GM12878 (cell line): ENCODE measurements at regions not wholly inside any gene's neighbourhood (a gene's known extent, or its start where the extent isn't known, plus 50 kb on each side); places are given as distances from the start of the nearest gene placed in this dataset.

Source experiments
- ATAC-seq: fragments of 200-7000 bp; cut with Tn5 transposase; 3 replicates; pipeline ENCODE4 v1.9.1; 2020; ENCODE audit warnings: mild to moderate bottlenecking, moderate library complexity
- BruUV-seq: library from RNA; stranded (reverse); fragments of 400-500 nt; replicated peaks from 2 replicates; lab custom pipeline; 2021; lab: Mats Ljungman, UMichigan
- CTCF ChIA-PET: fragments of 300-600 bp; sonication (Branson Sonifier 250); formaldehyde crosslinking; extraction: SDS; loops from one replicate; lab custom pipeline; 2021; ENCODE audit warnings: inconsistent platforms; lab: Yijun Ruan, JAX
- POLR2A ChIA-PET: fragments of 350-600 bp; formaldehyde crosslinking; extraction: SDS; loops from one replicate; lab custom pipeline; 2021; ENCODE audit warnings: inconsistent platforms; lab: Charles Lee
- RAD21 ChIA-PET: fragments of 300-600 bp; sonication (Branson Sonifier 250); formaldehyde crosslinking; loops from one replicate; lab custom pipeline; 2023; ENCODE audit warnings: antibody characterized with exemption; ENCODE audit not compliant: unreplicated experiment; lab: Charles Lee
- SMC1A ChIA-PET: fragments of 300-600 bp; sonication (Branson Sonifier 250); formaldehyde crosslinking; loops from one replicate; lab custom pipeline; 2023; ENCODE audit not compliant: unreplicated experiment, uncharacterized antibody; lab: Charles Lee
- DNase-seq: peaks from one replicate; pipeline ENCODE4 v3.0.0-alpha.2; 2011; ENCODE audit warnings: low read depth, low spot score
- FAIRE-seq: peaks from 3 replicates; lab custom pipeline; 2011; peaks lifted over from hg19 to GRCh38; lab: Jason Lieb, UNC
- H2AFZ ChIP-seq: 2 replicates; pipeline ENCODE4 v1.6.0; 2011; ENCODE audit warnings: low read depth, low read length, control low read depth; ENCODE audit not compliant: control insufficient read depth
- H3K27ac ChIP-seq: 2 replicates; pipeline ENCODE4 v1.5.1; 2011; ENCODE audit warnings: control low read depth; ENCODE audit not compliant: control insufficient read depth, insufficient read depth
- H3K27me3 ChIP-seq, 2 experiments: replicated peaks in 1 of 2; 2 replicates each; pipeline versions ENCODE4 v1.6.0 to v1.6.1; 2011; ENCODE audit warnings: low read length in 1 of 2; ENCODE audit not compliant: control insufficient read depth in 2 of 2, insufficient read depth in 2 of 2
- H3K36me3 ChIP-seq, 2 experiments: 2 replicates each; pipeline ENCODE4 v1.5.1; 2011; ENCODE audit warnings: low read length in 1 of 2; ENCODE audit not compliant: control insufficient read depth in 2 of 2, insufficient read depth in 2 of 2
- H3K4me1 ChIP-seq: 2 replicates; pipeline ENCODE4 v1.6.1; 2011; ENCODE audit warnings: mild to moderate bottlenecking, low read length, moderate library complexity, mixed read lengths; ENCODE audit not compliant: control insufficient read depth, insufficient read depth
- H3K4me2 ChIP-seq: 2 replicates; pipeline ENCODE4 v1.6.0; 2011; ENCODE audit warnings: control low read depth; ENCODE audit not compliant: control insufficient read depth, insufficient read depth
- H3K4me3 ChIP-seq: fragments of 200-600 bp; sonication (generic); 2 replicates; pipeline ENCODE4 v1.5.1; 2016
- H3K79me2 ChIP-seq: 2 replicates; pipeline ENCODE4 v1.6.0; 2011; ENCODE audit warnings: low read length; ENCODE audit not compliant: control insufficient read depth, insufficient read depth
- H3K9ac ChIP-seq: 2 replicates; pipeline ENCODE4 v1.8.0; 2011; ENCODE audit warnings: low read length, control low read depth, mixed read lengths; ENCODE audit not compliant: control insufficient read depth, insufficient read depth
- H3K9me3 ChIP-seq: replicated peaks from 3 replicates; pipeline ENCODE4 v1.5.1; 2011; ENCODE audit warnings: mild to moderate bottlenecking, low read length; ENCODE audit not compliant: control insufficient read depth, insufficient read depth
- H4K20me1 ChIP-seq: 2 replicates; pipeline ENCODE4 v1.6.0; 2011; ENCODE audit not compliant: control insufficient read depth, insufficient read depth
- BCL11A ChIP-seq: IDR thresholded peaks from 2 replicates; pipeline ENCODE4 v1.6.1; 2011; ENCODE audit warnings: low read depth, low read length
- BCLAF1 ChIP-seq: fragments of 450-650 bp; IDR thresholded peaks from 2 replicates; pipeline ENCODE4 v1.6.1; 2017; ENCODE audit warnings: antibody characterized with exemption, mild to moderate bottlenecking, moderate library complexity
- DPF2 ChIP-seq: fragments of 450-650 bp; IDR thresholded peaks from 2 replicates; pipeline ENCODE4 v1.6.1; 2017; ENCODE audit warnings: mild to moderate bottlenecking
- E2F8 ChIP-seq: fragments of 450-650 bp; IDR thresholded peaks from 2 replicates; pipeline ENCODE4 v1.6.1; 2018; ENCODE audit warnings: mild to moderate bottlenecking, low read depth, moderate library complexity; ENCODE audit not compliant: partially characterized antibody
- IRF4 ChIP-seq: IDR thresholded peaks from 2 replicates; pipeline ENCODE4 v1.6.1; 2011; ENCODE audit warnings: low read depth, low read length
- JUNB ChIP-seq: IDR thresholded peaks from 2 replicates; pipeline ENCODE4 v1.6.1; 2016; ENCODE audit warnings: antibody characterized with exemption, mild to moderate bottlenecking
- KAT2A ChIP-seq: conservative IDR thresholded peaks from 2 replicates; pipeline ENCODE4 v1.6.1; 2011; ENCODE audit warnings: low read depth, low read length; ENCODE audit not compliant: control insufficient read depth
- PML ChIP-seq: IDR thresholded peaks from 2 replicates; pipeline ENCODE4 v1.6.1; 2012; ENCODE audit warnings: low read length, inconsistent platforms
- RCOR1 ChIP-seq: conservative IDR thresholded peaks from 2 replicates; pipeline ENCODE4 v1.6.1; 2012; ENCODE audit warnings: low read depth, low read length, improper control_type of control experiment
- SPI1 ChIP-seq: IDR thresholded peaks from 2 replicates; pipeline ENCODE4 v1.6.1; 2011; ENCODE audit warnings: low read depth, mild to moderate bottlenecking, low read length, moderate library complexity, borderline replicate concordance; ENCODE audit not compliant: insufficient read depth
- STAT1 ChIP-seq: fragments of 450-650 bp; conservative IDR thresholded peaks from 2 replicates; pipeline ENCODE4 v1.6.1; 2014; ENCODE audit warnings: antibody characterized with exemption, mild to moderate bottlenecking
- TBL1XR1 ChIP-seq: IDR thresholded peaks from 2 replicates; pipeline ENCODE4 v1.6.1; 2012; ENCODE audit warnings: low read depth, low read length, improper control_type of control experiment
- USF1 ChIP-seq: IDR thresholded peaks from 2 replicates; pipeline ENCODE4 v1.6.1; 2011; ENCODE audit warnings: borderline replicate concordance, low read depth, mild to moderate bottlenecking, moderate library complexity, mixed read lengths, low read length; ENCODE audit not compliant: insufficient read depth; ENCODE audit errors: extremely low read length
- ZNF687 ChIP-seq: fragments of 450-650 bp; IDR thresholded peaks from 2 replicates; pipeline ENCODE4 v1.6.1; 2017; ENCODE audit warnings: mild to moderate bottlenecking, moderate library complexity
- in situ Hi-C: fragments of 300-500 bp; cut with MboI; formaldehyde crosslinking; loops from 9 replicates; pipeline ENCODE4 v1.14.3; 2018; ENCODE audit warnings: mixed read lengths
- intact Hi-C: fragments of 100-400 bp; cut with micrococcal nuclease; formaldehyde crosslinking; loops from one replicate; pipeline ENCODE4 v1.14.2; 2022; ENCODE audit not compliant: unreplicated experiment

- no peak for TF ChIP-seq USF1
- no peak for TF ChIP-seq BCL11A
- no peak for TF ChIP-seq DPF2
Measured at GRCh38 chr10:84768132-84768531, 439.7 kb downstream of the CCSER2 start (continued).

GRCh38 chr10:84770824-84771223 lies 442.4 kb downstream of the CCSER2 start:
- Histone ChIP-seq H3K4me1 (no peaks in the 10 kb centered on the region), H3K27me3 (no peaks in the 10 kb centered on the region), H3K9ac (no peak overlapping the region), H3K9me3 (no peaks in the 10 kb centered on the region), H3K4me3 (no peak overlapping the region), H2AFZ (no peak overlapping the region), H4K20me1 (no peaks in the 10 kb centered on the region), H3K4me2 (no peak overlapping the region), H3K27ac (no peak overlapping the region), H3K36me3 (no peaks in the 10 kb centered on the region), H3K79me2 (no peaks in the 10 kb centered on the region)
- RAD21 ChIA-PET: no interaction called here
- CTCF ChIA-PET: interaction anchor here (1.0 kb wide), 1 partner anchor 12 kb away, joined by 5 read pairs; no protein-coding TSS in a partner anchor
- POLR2A ChIA-PET: no interaction called here
- no peak for ATAC-seq
- intact Hi-C loops (no loop called here), in situ Hi-C loops (no loop called here)
- BruUV-seq: no TSS peak
- SMC1A ChIA-PET: no interaction called here
- no peak for DNase-seq
- no peak for FAIRE-seq
- TF ChIP-seq KAT2A (no peak), JUNB (no peak), ZNF687 (no peak), E2F8 (no peak), PML (no peak), RCOR1 (no peak), TBL1XR1 (no peak), IRF4 (no peak), SPI1 (no peak), BCLAF1 (no peak), STAT1 (no peak)
